ENCODE measurements at regions not wholly inside any gene's neighbourhood (a gene's known extent, or its start where the extent isn't known, plus 50 kb on each side); places are given as distances from the start of the nearest gene placed in this dataset.

GRCh38 chr16:47921535-47921934 is 234.3 kb downstream of the ABCC12 start:
- Histone ChIP-seq H3K4me1 (ENCODE audit: control insufficient read depth, insufficient read depth, low read length) (no peaks in the 10 kb centered on the region), H3K9me3 (ENCODE audit: control insufficient read depth, low read length) (no peaks in the 10 kb centered on the region), H3K4me3 (ENCODE audit: low read length) (no peak overlapping the region), H3K27me3 (ENCODE audit: control insufficient read depth, insufficient read depth, low read length, poor library complexity, severe bottlenecking) (no peaks in the 10 kb centered on the region), H3K27ac (ENCODE audit: low read depth, low read length) (no peak overlapping the region), H3K9ac (ENCODE audit: extremely low read depth, low read length, poor library complexity, severe bottlenecking) (no peak overlapping the region), H3K36me3 (ENCODE audit: control insufficient read depth, insufficient read depth, low read length) (no peaks in the 10 kb centered on the region)
- Mint-ChIP-seq H3K4me3 (no peak overlapping the region), H3K27me3 (ENCODE audit: insufficient read depth) (peaks cover 4% of the 10 kb centered on the region), H3K27ac (no peak overlapping the region), H3K4me1 (peaks cover 4% of the 10 kb centered on the region), H3K9me3 (peaks cover 5% of the 10 kb centered on the region), H3K36me3 (ENCODE audit: low read depth) (no peaks in the 10 kb centered on the region)
- no peak for TF ChIP-seq CTCF (conservative IDR thresholded peaks at IDR 0.05)
- WGBS, 2 experiments (ENCODE audit: insufficient coverage in 1 of 2, insufficient read length in 1 of 2): 86% methylated on average over 1 of the region's 1 CpG; no CpG with 5 or more reads in 1 of the 2 experiments
- DNase-seq: no peak

DNA sequence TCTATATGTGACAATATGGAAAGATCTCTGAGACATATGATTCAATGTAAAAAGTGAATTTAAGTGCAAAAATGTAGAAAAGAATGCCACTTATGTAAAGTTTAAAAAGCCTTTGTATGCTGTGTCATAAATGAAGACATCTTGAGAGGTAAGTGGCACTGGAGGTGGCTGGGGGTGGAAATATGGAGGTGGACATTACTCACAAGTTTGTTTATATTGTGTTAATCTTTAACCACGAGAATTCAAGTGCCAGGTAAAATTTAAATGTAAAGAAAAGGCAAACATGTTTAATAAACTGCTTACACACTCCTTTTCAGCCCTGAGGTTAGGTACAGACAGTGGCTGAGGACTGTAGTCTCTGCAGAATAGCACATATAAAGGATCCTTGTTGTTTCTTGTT is 235.1 kb downstream of the ABCC12 start:
- H3K4me1 ChIP-seq (ENCODE audit: control insufficient read depth, insufficient read depth, low read length): no peaks in the 10 kb centered on the region
- DNase-seq: no peak
- no peak for TF ChIP-seq CTCF (conservative IDR thresholded peaks at IDR 0.05)
- H3K27ac ChIP-seq (ENCODE audit: low read depth, low read length): no peak overlapping the region
- H3K4me1 Mint-ChIP-seq: peaks cover 4% of the 10 kb centered on the region
- H3K9me3 ChIP-seq (ENCODE audit: control insufficient read depth, low read length): no peaks in the 10 kb centered on the region
- peaks cover 5% of the 10 kb centered on the region for H3K9me3 Mint-ChIP-seq
- WGBS, 2 experiments (ENCODE audit: insufficient coverage in 1 of 2, insufficient read length in 1 of 2): 83 to 91% methylated on average over 1 of the region's 1 CpG
- no peak overlapping the region for H3K27ac Mint-ChIP-seq
- no peak overlapping the region for H3K4me3 ChIP-seq (ENCODE audit: low read length)
- no peaks in the 10 kb centered on the region for H3K36me3 Mint-ChIP-seq (ENCODE audit: low read depth)
- no peak overlapping the region for H3K9ac ChIP-seq (ENCODE audit: extremely low read depth, low read length, poor library complexity, severe bottlenecking)
- no peaks in the 10 kb centered on the region for H3K27me3 ChIP-seq (ENCODE audit: control insufficient read depth, insufficient read depth, low read length, poor library complexity, severe bottlenecking)
- peaks cover 4% of the 10 kb centered on the region for H3K27me3 Mint-ChIP-seq (ENCODE audit: insufficient read depth)
- H3K4me3 Mint-ChIP-seq: no peak overlapping the region
- no peaks in the 10 kb centered on the region for H3K36me3 ChIP-seq (ENCODE audit: control insufficient read depth, insufficient read depth, low read length)

GRCh38 chr16:47917118-47917517 is 238.7 kb downstream of the ABCC12 start:
- H3K9me3 Mint-ChIP-seq: peaks cover 22% of the 10 kb centered on the region
- no peak overlapping the region for H3K9ac ChIP-seq (ENCODE audit: extremely low read depth, low read length, poor library complexity, severe bottlenecking)

More at GRCh38 chr16:47917118-47917517, 238.7 kb downstream of the ABCC12 start:
- Histone ChIP-seq H3K36me3 (ENCODE audit: control insufficient read depth, insufficient read depth, low read length) (no peaks in the 10 kb centered on the region), H3K4me3 (ENCODE audit: low read length) (no peak overlapping the region), H3K9me3 (ENCODE audit: control insufficient read depth, low read length) (no peaks in the 10 kb centered on the region), H3K4me1 (ENCODE audit: control insufficient read depth, insufficient read depth, low read length) (no peaks in the 10 kb centered on the region), H3K27ac (ENCODE audit: low read depth, low read length) (no peak overlapping the region), H3K27me3 (ENCODE audit: control insufficient read depth, insufficient read depth, low read length, poor library complexity, severe bottlenecking) (no peaks in the 10 kb centered on the region)
- no peak for TF ChIP-seq CTCF (conservative IDR thresholded peaks at IDR 0.05)
- Mint-ChIP-seq H3K4me3 (no peak overlapping the region), H3K27ac (no peak overlapping the region), H3K27me3 (ENCODE audit: insufficient read depth) (peaks cover 3% of the 10 kb centered on the region), H3K4me1 (peaks cover 4% of the 10 kb centered on the region), H3K36me3 (ENCODE audit: low read depth) (peaks cover 2% of the 10 kb centered on the region)
- no peak for DNase-seq

Measured in endodermal cell (in vitro differentiated cells).